Muscle of leg (tissue), 3 donors: ENCODE measurements at regions not wholly inside any gene's neighbourhood (a gene's known extent, or its start where the extent isn't known, plus 50 kb on each side); places are given as distances from the start of the nearest gene placed in this dataset.
A peak's percentile ranks its signal among the peaks of the same experiment; 100 is the strongest.

Experiments used
- DNase-seq: peaks from one replicate; pipeline ENCODE4 v3.0.0; 2013
- H3K27ac ChIP-seq: one replicate; pipeline ENCODE4 v1.5.1; 2013; ENCODE audit warnings: mild to moderate bottlenecking, low read length, control low read depth
- H3K27me3 ChIP-seq: one replicate; pipeline ENCODE4 v1.6.1; 2013; ENCODE audit warnings: low read length; ENCODE audit not compliant: control insufficient read depth, insufficient read depth
- H3K36me3 ChIP-seq: one replicate; pipeline ENCODE4 v1.6.1; 2013; ENCODE audit warnings: low read length; ENCODE audit not compliant: control insufficient read depth, insufficient read depth
- H3K4me1 ChIP-seq: one replicate; pipeline ENCODE4 v1.6.1; 2013; ENCODE audit warnings: low read length; ENCODE audit not compliant: control insufficient read depth, insufficient read depth
- H3K4me3 ChIP-seq: one replicate; pipeline ENCODE4 v1.5.1; 2013; ENCODE audit warnings: low read length, control low read depth
- H3K9me3 ChIP-seq: replicated peaks from 2 replicates; pipeline ENCODE4 v1.6.1; 2013; ENCODE audit warnings: low read depth, low read length; ENCODE audit not compliant: control insufficient read depth
- WGBS: methylation state at CpG from one replicate; pipeline ENCODE4 v1.1.5; 2013; ENCODE audit warnings: missing lambda C conversion rate; ENCODE audit not compliant: insufficient coverage; 5-methylcytosine and 5-hydroxymethylcytosine counted together

- Histone ChIP-seq H3K4me1 (peaks cover 8% of the 10 kb centered on the region), H3K36me3 (no peaks in the 10 kb centered on the region), H3K27me3 (no peaks in the 10 kb centered on the region), H3K27ac (no peak overlapping the region), H3K9me3 (no peaks in the 10 kb centered on the region), H3K4me3 (no peak overlapping the region)
- whole genome bisulfite sequencing, result no CpG with 5 or more reads among the region's 2 CpGs
- DNase-seq, result no peak
Observed at GRCh38 chr3:117626577-117626976, 917.0 kb downstream of the TUSC7 start.

- Histone ChIP-seq H3K36me3 (no peaks in the 10 kb centered on the region), H3K4me3 (no peak overlapping the region), H3K4me1 (peaks cover 8% of the 10 kb centered on the region), H3K27ac (peak overlapping the region; percentile 74), H3K27me3 (no peaks in the 10 kb centered on the region), H3K9me3 (no peaks in the 10 kb centered on the region)
- DNase-seq, result peak; percentile 99
- no CpG with 5 or more reads among the region's 2 CpGs for WGBS
Observed at GRCh38 chr3:117628823-117629291, 919.3 kb downstream of the TUSC7 start.

- Histone ChIP-seq H3K27ac (peak overlapping the region; percentile 54), H3K9me3 (no peaks in the 10 kb centered on the region), H3K27me3 (no peaks in the 10 kb centered on the region), H3K36me3 (no peaks in the 10 kb centered on the region), H3K4me1 (peaks cover 8% of the 10 kb centered on the region), H3K4me3 (no peak overlapping the region)
- 38% methylated on average over 6 of the region's 9 CpGs for WGBS
- no peak for DNase-seq
Observed at GRCh38 chr3:117629505-117629904, 919.9 kb downstream of the TUSC7 start.

- no peak overlapping the region for H3K4me3 ChIP-seq
- H3K27ac ChIP-seq, result no peak overlapping the region
Observed at GRCh38 chr3:117630469-117630868, 920.9 kb downstream of the TUSC7 start.

GRCh38 chr3:117630885-117631284, 921.3 kb downstream of the TUSC7 start:
- H3K4me3 ChIP-seq, result no peak overlapping the region
- H3K27me3 ChIP-seq, result no peaks in the 10 kb centered on the region
- H3K9me3 ChIP-seq, result no peaks in the 10 kb centered on the region
- no CpG with 5 or more reads among the region's 1 CpG for WGBS
- peak; percentile 25 for DNase-seq
- H3K36me3 ChIP-seq, result no peaks in the 10 kb centered on the region
- no peak overlapping the region for H3K27ac ChIP-seq
- H3K4me1 ChIP-seq, result peaks cover 8% of the 10 kb centered on the region

More at GRCh38 chr3:117630469-117630868, 920.9 kb downstream of the TUSC7 start:
- H3K36me3 ChIP-seq, result no peaks in the 10 kb centered on the region
- peaks cover 8% of the 10 kb centered on the region for H3K4me1 ChIP-seq
- no peaks in the 10 kb centered on the region for H3K9me3 ChIP-seq
- no peaks in the 10 kb centered on the region for H3K27me3 ChIP-seq
- peak; percentile 46 for DNase-seq

GRCh38 chr3:117631781-117632180, 922.2 kb downstream of the TUSC7 start:
- Histone ChIP-seq H3K4me3 (no peak overlapping the region), H3K36me3 (no peaks in the 10 kb centered on the region), H3K27ac (no peak overlapping the region), H3K9me3 (no peaks in the 10 kb centered on the region), H3K4me1 (peaks cover 8% of the 10 kb centered on the region), H3K27me3 (no peaks in the 10 kb centered on the region)
- no CpG with 5 or more reads among the region's 3 CpGs for WGBS
- peak; percentile 80 for DNase-seq

- no peak overlapping the region for H3K27ac ChIP-seq
- no peaks in the 10 kb centered on the region for H3K9me3 ChIP-seq
- 80% methylated on average over 1 of the region's 2 CpGs for WGBS
- H3K4me1 ChIP-seq, result peaks cover 8% of the 10 kb centered on the region
- no peaks in the 10 kb centered on the region for H3K27me3 ChIP-seq
- DNase-seq, result peak; percentile 36
- H3K36me3 ChIP-seq, result no peaks in the 10 kb centered on the region
- no peak overlapping the region for H3K4me3 ChIP-seq
Observed at GRCh38 chr3:117632191-117632590, 922.6 kb downstream of the TUSC7 start.

- H3K4me1 ChIP-seq, result peaks cover 8% of the 10 kb centered on the region
- H3K4me3 ChIP-seq, result no peak overlapping the region
- H3K27ac ChIP-seq, result no peak overlapping the region
- H3K36me3 ChIP-seq, result no peaks in the 10 kb centered on the region
- peak; percentile 3 for DNase-seq
- H3K9me3 ChIP-seq, result no peaks in the 10 kb centered on the region
- no peaks in the 10 kb centered on the region for H3K27me3 ChIP-seq
- 33% methylated on average over 1 of the region's 4 CpGs for WGBS
Observed at GRCh38 chr3:117633207-117633606, 923.6 kb downstream of the TUSC7 start.

- no peak overlapping the region for H3K27ac ChIP-seq
- DNase-seq, result no peak
- no CpG with 5 or more reads among the region's 5 CpGs for WGBS
Observed at GRCh38 chr3:117637666-117638065, 928.1 kb downstream of the TUSC7 start.

GRCh38 chr3:117644203-117644602, 934.6 kb downstream of the TUSC7 start:
- H3K9me3 ChIP-seq, result no peaks in the 10 kb centered on the region
- H3K4me3 ChIP-seq, result no peak overlapping the region
- H3K4me1 ChIP-seq, result no peaks in the 10 kb centered on the region
- no peak for DNase-seq
- H3K27ac ChIP-seq, result no peak overlapping the region
- no peaks in the 10 kb centered on the region for H3K27me3 ChIP-seq
- H3K36me3 ChIP-seq, result no peaks in the 10 kb centered on the region

More at GRCh38 chr3:117637666-117638065, 928.1 kb downstream of the TUSC7 start:
- no peaks in the 10 kb centered on the region for H3K36me3 ChIP-seq
- H3K4me1 ChIP-seq, result no peaks in the 10 kb centered on the region
- H3K4me3 ChIP-seq, result no peak overlapping the region
- no peaks in the 10 kb centered on the region for H3K27me3 ChIP-seq
- no peaks in the 10 kb centered on the region for H3K9me3 ChIP-seq

- Histone ChIP-seq H3K36me3 (no peaks in the 10 kb centered on the region), H3K27me3 (no peaks in the 10 kb centered on the region), H3K27ac (no peak overlapping the region), H3K4me1 (no peaks in the 10 kb centered on the region), H3K4me3 (no peak overlapping the region), H3K9me3 (no peaks in the 10 kb centered on the region)
- WGBS, result no CpG with 5 or more reads among the region's 4 CpGs
- no peak for DNase-seq
Observed at GRCh38 chr3:117645561-117646242, 936.1 kb downstream of the TUSC7 start.
